Endodermal cell (in vitro differentiated cells): ENCODE measurements at regions not wholly inside any gene's neighbourhood (a gene's known extent, or its start where the extent isn't known, plus 50 kb on each side); places are given as distances from the start of the nearest gene placed in this dataset.

Experiments
- DNase-seq: peaks from one replicate; pipeline ENCODE4 v3.0.0-alpha.2; 2017
- H3K27ac ChIP-seq: 2 replicates; pipeline ENCODE4 v1.5.1; 2013; ENCODE audit warnings: mild to moderate bottlenecking, low read depth, low read length, moderate library complexity
- H3K27me3 ChIP-seq: 2 replicates; pipeline ENCODE4 v1.6.1; 2013; ENCODE audit warnings: mild to moderate bottlenecking, low read length, moderate library complexity; ENCODE audit not compliant: insufficient read depth, control insufficient read depth, poor library complexity, severe bottlenecking
- H3K36me3 ChIP-seq: 2 replicates; pipeline ENCODE4 v1.7.0; 2013; ENCODE audit warnings: mild to moderate bottlenecking, low read length, moderate library complexity; ENCODE audit not compliant: control insufficient read depth, insufficient read depth
- H3K4me1 ChIP-seq: one replicate; pipeline ENCODE4 v1.7.0; 2013; ENCODE audit warnings: low read length; ENCODE audit not compliant: control insufficient read depth, insufficient read depth
- H3K4me3 ChIP-seq: 2 replicates; pipeline ENCODE4 v1.5.1; 2013; ENCODE audit warnings: mild to moderate bottlenecking, low read length, moderate library complexity
- H3K9ac ChIP-seq: 2 replicates; pipeline ENCODE4 v1.6.1; 2013; ENCODE audit warnings: mild to moderate bottlenecking, low read length, moderate library complexity; ENCODE audit not compliant: poor library complexity, severe bottlenecking; ENCODE audit errors: extremely low read depth
- H3K9me3 ChIP-seq: 2 replicates; pipeline ENCODE4 v1.6.1; 2013; ENCODE audit warnings: mild to moderate bottlenecking, low read length, moderate library complexity; ENCODE audit not compliant: control insufficient read depth
- H3K27ac Mint-ChIP-seq: 2 replicates; pipeline ENCODE4 v1.8.0; 2020; ENCODE audit warnings: mixed read lengths
- H3K27me3 Mint-ChIP-seq: 2 replicates; pipeline ENCODE4 v1.8.0; 2021; ENCODE audit warnings: mild to moderate bottlenecking, mixed read lengths; ENCODE audit not compliant: insufficient read depth
- H3K36me3 Mint-ChIP-seq: 2 replicates; pipeline ENCODE4 v1.8.0; 2020; ENCODE audit warnings: low read depth, mixed read lengths
- H3K4me1 Mint-ChIP-seq: 2 replicates; pipeline ENCODE4 v1.8.0; 2020; ENCODE audit warnings: mixed read lengths
- H3K4me3 Mint-ChIP-seq: 2 replicates; pipeline ENCODE4 v1.8.0; 2020; ENCODE audit warnings: mild to moderate bottlenecking, moderate library complexity, mixed read lengths
- H3K9me3 Mint-ChIP-seq: 2 replicates; pipeline ENCODE4 v1.8.0; 2020; ENCODE audit warnings: mild to moderate bottlenecking, mixed read lengths
- CTCF ChIP-seq: fragments of 200-600 bp; sonication (generic); conservative IDR thresholded peaks from 2 replicates; pipeline ENCODE4 v1.5.0; 2021; ENCODE audit warnings: antibody characterized with exemption, mild to moderate bottlenecking
- WGBS, 2 experiments: methylation state at CpG; one replicate each; pipeline versions ENCODE4 v1.1.5 to v1.1.7; 2013; ENCODE audit warnings: missing lambda C conversion rate in 2 of 2, mixed read lengths in 1 of 2; ENCODE audit not compliant: insufficient coverage in 1 of 2, insufficient read length in 1 of 2; 5-methylcytosine and 5-hydroxymethylcytosine counted together

- 85% methylated on average over 1 of the region's 1 CpG; no CpG with 5 or more reads in 1 of the 2 experiments for WGBS, 2 experiments
- no peaks in the 10 kb centered on the region for H3K9me3 ChIP-seq
- H3K27me3 ChIP-seq: no peaks in the 10 kb centered on the region
- no peaks in the 10 kb centered on the region for H3K4me1 Mint-ChIP-seq
- no peaks in the 10 kb centered on the region for H3K4me1 ChIP-seq
- H3K27ac ChIP-seq: no peak overlapping the region
- no peak for TF ChIP-seq CTCF
- H3K9me3 Mint-ChIP-seq: no peaks in the 10 kb centered on the region
- H3K9ac ChIP-seq: no peak overlapping the region
- no peaks in the 10 kb centered on the region for H3K36me3 ChIP-seq
- H3K36me3 Mint-ChIP-seq: no peaks in the 10 kb centered on the region
- no peak overlapping the region for H3K4me3 ChIP-seq
- DNase-seq: no peak
- no peak overlapping the region for H3K4me3 Mint-ChIP-seq
- no peak overlapping the region for H3K27ac Mint-ChIP-seq
- peaks cover 21% of the 10 kb centered on the region for H3K27me3 Mint-ChIP-seq
Measured at GRCh38 chr11:28963187-28963586, 855.0 kb downstream of the METTL15 start.

GRCh38 chr11:28962502-28962901 lies 854.3 kb downstream of the METTL15 start:
- Mint-ChIP-seq H3K4me1 (no peaks in the 10 kb centered on the region), H3K4me3 (no peak overlapping the region), H3K27ac (no peak overlapping the region), H3K36me3 (no peaks in the 10 kb centered on the region), H3K27me3 (peaks cover 14% of the 10 kb centered on the region), H3K9me3 (no peaks in the 10 kb centered on the region)
- no peak overlapping the region for H3K4me3 ChIP-seq
- H3K4me1 ChIP-seq: no peaks in the 10 kb centered on the region
- 97 to 100% methylated on average over 1 to 4 of the region's 5 CpGs for WGBS, 2 experiments
- no peaks in the 10 kb centered on the region for H3K9me3 ChIP-seq
- H3K27ac ChIP-seq: no peak overlapping the region
- H3K36me3 ChIP-seq: no peaks in the 10 kb centered on the region
- TF ChIP-seq CTCF: no peak
- H3K9ac ChIP-seq: no peak overlapping the region
- DNase-seq: no peak
- no peaks in the 10 kb centered on the region for H3K27me3 ChIP-seq

- WGBS, 2 experiments: 82 to 89% methylated on average over 1 of the region's 1 CpG
- Mint-ChIP-seq H3K36me3 (no peaks in the 10 kb centered on the region), H3K4me3 (no peak overlapping the region), H3K4me1 (peaks cover 2% of the 10 kb centered on the region), H3K27me3 (peaks cover 6% of the 10 kb centered on the region), H3K9me3 (no peaks in the 10 kb centered on the region), H3K27ac (no peak overlapping the region)
- no peaks in the 10 kb centered on the region for H3K36me3 ChIP-seq
- no peak for DNase-seq
- H3K27me3 ChIP-seq: no peaks in the 10 kb centered on the region
- H3K4me1 ChIP-seq: no peaks in the 10 kb centered on the region
- no peak overlapping the region for H3K27ac ChIP-seq
- TF ChIP-seq CTCF: no peak
- no peak overlapping the region for H3K9ac ChIP-seq
- H3K4me3 ChIP-seq: no peak overlapping the region
- H3K9me3 ChIP-seq: no peaks in the 10 kb centered on the region
Measured at GRCh38 chr11:28961726-28962125, 853.5 kb downstream of the METTL15 start.
